Erythroblast (primary cell): ENCODE measurements at regions not wholly inside any gene's neighbourhood (a gene's known extent, or its start where the extent isn't known, plus 50 kb on each side); places are given as distances from the start of the nearest gene placed in this dataset.

Experiments used
- GATA1 ChIP-seq: IDR thresholded peaks from 2 replicates; pipeline ENCODE4 v1.6.1; 2011; ENCODE audit warnings: low read depth, mild to moderate bottlenecking, control low read depth, low read length, moderate library complexity
- POLR2A ChIP-seq: IDR thresholded peaks from 2 replicates; pipeline ENCODE4 v1.6.1; 2011; ENCODE audit warnings: mild to moderate bottlenecking, low read length

DNA sequence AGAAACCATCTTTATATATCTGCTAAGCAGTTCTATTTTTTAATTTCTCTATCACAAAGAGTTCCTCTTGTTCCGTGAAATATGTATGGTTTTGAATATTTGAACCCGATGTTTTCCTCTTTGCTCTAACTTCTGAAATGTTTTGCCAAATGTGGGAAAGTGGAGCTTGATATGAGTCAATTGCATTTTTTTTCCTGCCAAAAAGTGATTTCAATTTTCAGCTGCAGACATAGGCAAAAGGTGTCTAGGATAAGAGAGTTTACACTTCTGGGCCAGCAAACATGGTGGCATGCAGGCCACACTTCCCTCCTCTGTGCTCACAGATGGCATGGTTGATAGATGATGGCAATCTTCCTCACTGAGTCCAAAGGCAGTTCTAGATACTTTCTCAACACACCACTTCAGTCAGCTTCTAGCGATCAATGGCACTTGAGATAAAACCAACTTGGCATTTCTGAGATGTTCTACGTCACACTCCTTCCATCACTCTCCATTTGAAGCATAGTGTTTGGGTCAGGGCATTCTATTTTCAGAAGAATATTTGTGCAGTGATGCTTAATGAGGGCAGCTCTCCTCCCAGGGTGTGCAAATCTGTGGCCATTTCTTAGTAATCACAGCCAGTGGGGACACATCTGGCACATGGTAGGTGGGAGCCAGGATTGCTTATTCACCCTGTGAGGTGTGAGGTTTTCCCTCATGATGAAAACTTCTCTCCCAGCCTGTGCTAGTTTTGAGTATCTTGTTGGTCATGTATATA lies 54.4 kb upstream of the SCAF4 start:
- no peak for TF ChIP-seq POLR2A
- no peak for TF ChIP-seq GATA1
